ENCODE measurements at regions not wholly inside any gene's neighbourhood (a gene's known extent, or its start where the extent isn't known, plus 50 kb on each side); places are given as distances from the start of the nearest gene placed in this dataset.

- Mint-ChIP-seq H3K4me1 (no peaks in the 10 kb centered on the region), H3K36me3 (no peaks in the 10 kb centered on the region)
- no peak for ATAC-seq
These were observed 298.7 kb upstream of the USP25 start for GRCh38 chr21:15431053-15431452.

GRCh38 chr21:15433091-15433490 is 296.7 kb upstream of the USP25 start:
- Mint-ChIP-seq H3K4me3 (no peak overlapping the region), H3K27ac (no peak overlapping the region), H3K36me3 (no peaks in the 10 kb centered on the region), H3K27me3 (no peaks in the 10 kb centered on the region), H3K4me1 (no peaks in the 10 kb centered on the region), H3K9me3 (peaks cover 5% of the 10 kb centered on the region)
- ATAC-seq: no peak

More at GRCh38 chr21:15431053-15431452, 298.7 kb upstream of the USP25 start:
- Mint-ChIP-seq H3K27ac (no peak overlapping the region), H3K9me3 (peaks cover 5% of the 10 kb centered on the region), H3K4me3 (no peak overlapping the region), H3K27me3 (no peaks in the 10 kb centered on the region)

GRCh38 chr21:15434163-15434905 is 295.4 kb upstream of the USP25 start:
- no peak overlapping the region for H3K27ac Mint-ChIP-seq

GRCh38 chr21:15436031-15436430 is 293.8 kb upstream of the USP25 start:
- H3K9me3 Mint-ChIP-seq: peaks cover 5% of the 10 kb centered on the region
- ATAC-seq: no peak
- no peaks in the 10 kb centered on the region for H3K36me3 Mint-ChIP-seq
- H3K27ac Mint-ChIP-seq: no peak overlapping the region
- H3K27me3 Mint-ChIP-seq: no peaks in the 10 kb centered on the region
- peaks cover 4% of the 10 kb centered on the region for H3K4me1 Mint-ChIP-seq
- H3K4me3 Mint-ChIP-seq: no peak overlapping the region

More at GRCh38 chr21:15434163-15434905, 295.4 kb upstream of the USP25 start:
- Mint-ChIP-seq H3K9me3 (peaks cover 5% of the 10 kb centered on the region), H3K27me3 (no peaks in the 10 kb centered on the region), H3K4me3 (no peak overlapping the region), H3K36me3 (no peaks in the 10 kb centered on the region), H3K4me1 (no peaks in the 10 kb centered on the region)
- ATAC-seq: no peak

- no peak overlapping the region for H3K4me3 Mint-ChIP-seq
- H3K36me3 Mint-ChIP-seq: no peaks in the 10 kb centered on the region
- ATAC-seq: peak; percentile 79
- peaks cover 5% of the 10 kb centered on the region for H3K9me3 Mint-ChIP-seq
- peaks cover 8% of the 10 kb centered on the region for H3K4me1 Mint-ChIP-seq
- no peak overlapping the region for H3K27ac Mint-ChIP-seq
- H3K27me3 Mint-ChIP-seq: no peaks in the 10 kb centered on the region
These were observed 291.9 kb upstream of the USP25 start for GRCh38 chr21:15437883-15438282.

GRCh38 chr21:15439726-15440125 is 290.1 kb upstream of the USP25 start:
- H3K27me3 Mint-ChIP-seq: no peaks in the 10 kb centered on the region
- H3K36me3 Mint-ChIP-seq: no peaks in the 10 kb centered on the region
- H3K4me1 Mint-ChIP-seq: peaks cover 14% of the 10 kb centered on the region
- no peak overlapping the region for H3K4me3 Mint-ChIP-seq
- no peaks in the 10 kb centered on the region for H3K9me3 Mint-ChIP-seq
- no peak for ATAC-seq
- no peak overlapping the region for H3K27ac Mint-ChIP-seq

GRCh38 chr21:15441060-15441493 is 288.7 kb upstream of the USP25 start:
- H3K27ac Mint-ChIP-seq: no peak overlapping the region
- peaks cover 24% of the 10 kb centered on the region for H3K4me1 Mint-ChIP-seq
- no peak overlapping the region for H3K4me3 Mint-ChIP-seq
- H3K9me3 Mint-ChIP-seq: no peaks in the 10 kb centered on the region
- no peaks in the 10 kb centered on the region for H3K36me3 Mint-ChIP-seq
- ATAC-seq: peak; percentile 76
- no peaks in the 10 kb centered on the region for H3K27me3 Mint-ChIP-seq

- Mint-ChIP-seq H3K27me3 (no peaks in the 10 kb centered on the region), H3K4me3 (no peak overlapping the region), H3K27ac (no peak overlapping the region), H3K36me3 (no peaks in the 10 kb centered on the region), H3K4me1 (peaks cover 27% of the 10 kb centered on the region), H3K9me3 (no peaks in the 10 kb centered on the region)
- no peak for ATAC-seq
These were observed 287.8 kb upstream of the USP25 start for GRCh38 chr21:15441992-15442391.

- H3K36me3 Mint-ChIP-seq: no peaks in the 10 kb centered on the region
These were observed 286.9 kb upstream of the USP25 start for GRCh38 chr21:15442743-15443469.

GRCh38 chr21:15443740-15444117 is 286.1 kb upstream of the USP25 start:
- Mint-ChIP-seq H3K4me1 (peaks cover 27% of the 10 kb centered on the region), H3K36me3 (peaks cover 6% of the 10 kb centered on the region), H3K27ac (no peak overlapping the region), H3K9me3 (peaks cover 7% of the 10 kb centered on the region), H3K4me3 (no peak overlapping the region), H3K27me3 (no peaks in the 10 kb centered on the region)
- no peak for ATAC-seq

More at GRCh38 chr21:15442743-15443469, 286.9 kb upstream of the USP25 start:
- H3K27me3 Mint-ChIP-seq: no peaks in the 10 kb centered on the region
- no peak overlapping the region for H3K4me3 Mint-ChIP-seq
- ATAC-seq: no peak
- peaks cover 27% of the 10 kb centered on the region for H3K4me1 Mint-ChIP-seq
- H3K27ac Mint-ChIP-seq: no peak overlapping the region
- peaks cover 4% of the 10 kb centered on the region for H3K9me3 Mint-ChIP-seq

- no peak for ATAC-seq
- no peaks in the 10 kb centered on the region for H3K27me3 Mint-ChIP-seq
- peaks cover 13% of the 10 kb centered on the region for H3K9me3 Mint-ChIP-seq
- no peak overlapping the region for H3K4me3 Mint-ChIP-seq
- peaks cover 6% of the 10 kb centered on the region for H3K36me3 Mint-ChIP-seq
- peaks cover 27% of the 10 kb centered on the region for H3K4me1 Mint-ChIP-seq
- no peak overlapping the region for H3K27ac Mint-ChIP-seq
These were observed 285.4 kb upstream of the USP25 start for GRCh38 chr21:15444118-15444960.

GRCh38 chr21:15445327-15445726 is 284.5 kb upstream of the USP25 start:
- no peaks in the 10 kb centered on the region for H3K27me3 Mint-ChIP-seq
- peak overlapping the region; percentile 7 for H3K27ac Mint-ChIP-seq
- peaks cover 27% of the 10 kb centered on the region for H3K4me1 Mint-ChIP-seq
- H3K36me3 Mint-ChIP-seq: peaks cover 6% of the 10 kb centered on the region
- peaks cover 13% of the 10 kb centered on the region for H3K9me3 Mint-ChIP-seq
- H3K4me3 Mint-ChIP-seq: peak overlapping the region; percentile 34
- peak; percentile 86 for ATAC-seq

GRCh38 chr21:15446223-15446622 is 283.6 kb upstream of the USP25 start:
- Mint-ChIP-seq H3K9me3 (peaks cover 13% of the 10 kb centered on the region), H3K4me3 (no peak overlapping the region), H3K36me3 (peaks cover 6% of the 10 kb centered on the region), H3K27ac (no peak overlapping the region), H3K4me1 (peaks cover 22% of the 10 kb centered on the region), H3K27me3 (no peaks in the 10 kb centered on the region)
- ATAC-seq: no peak

- peaks cover 13% of the 10 kb centered on the region for H3K4me1 Mint-ChIP-seq
- no peak overlapping the region for H3K27ac Mint-ChIP-seq
- no peaks in the 10 kb centered on the region for H3K27me3 Mint-ChIP-seq
- peaks cover 15% of the 10 kb centered on the region for H3K9me3 Mint-ChIP-seq
- H3K36me3 Mint-ChIP-seq: peaks cover 6% of the 10 kb centered on the region
- no peak for ATAC-seq
- H3K4me3 Mint-ChIP-seq: no peak overlapping the region
These were observed 280.2 kb upstream of the USP25 start for GRCh38 chr21:15449556-15449955.

- H3K27ac Mint-ChIP-seq: no peak overlapping the region
These were observed 276.5 kb upstream of the USP25 start for GRCh38 chr21:15453261-15453660.

More at GRCh38 chr21:15453261-15453660, 276.5 kb upstream of the USP25 start:
- no peaks in the 10 kb centered on the region for H3K27me3 Mint-ChIP-seq
- peaks cover 9% of the 10 kb centered on the region for H3K9me3 Mint-ChIP-seq
- no peak overlapping the region for H3K4me3 Mint-ChIP-seq
- H3K4me1 Mint-ChIP-seq: no peaks in the 10 kb centered on the region
- ATAC-seq: no peak
- H3K36me3 Mint-ChIP-seq: peaks cover 2% of the 10 kb centered on the region
